ENCODE measurements at regions not wholly inside any gene's neighbourhood (a gene's known extent, or its start where the extent isn't known, plus 50 kb on each side); places are given as distances from the start of the nearest gene placed in this dataset.

GRCh38 chr11:15390857-15391256, 276.1 kb downstream of the INSC start:
- Histone ChIP-seq H3K9ac (ENCODE audit: low read depth, low read length) (no peak overlapping the region), H3K27me3 (ENCODE audit: control insufficient read depth, insufficient read depth, low read length) (no peaks in the 10 kb centered on the region), H3K36me3 (ENCODE audit: control insufficient read depth, insufficient read depth, low read length) (no peaks in the 10 kb centered on the region), H3K4me3 (ENCODE audit: low read depth, low read length) (no peak overlapping the region), H3K4me1 (ENCODE audit: control insufficient read depth, insufficient read depth, low read length) (no peaks in the 10 kb centered on the region), H3K9me3 (ENCODE audit: control insufficient read depth, insufficient read depth, low read length) (no peaks in the 10 kb centered on the region)

- Histone ChIP-seq H3K4me3 (ENCODE audit: low read depth, low read length) (no peak overlapping the region), H3K9me3 (ENCODE audit: control insufficient read depth, insufficient read depth, low read length) (no peaks in the 10 kb centered on the region), H3K4me1 (ENCODE audit: control insufficient read depth, insufficient read depth, low read length) (no peaks in the 10 kb centered on the region), H3K27me3 (ENCODE audit: control insufficient read depth, insufficient read depth, low read length) (no peaks in the 10 kb centered on the region), H3K9ac (ENCODE audit: low read depth, low read length) (no peak overlapping the region), H3K36me3 (ENCODE audit: control insufficient read depth, insufficient read depth, low read length) (no peaks in the 10 kb centered on the region)
Observed at GRCh38 chr11:15396778-15397177, 282.1 kb downstream of the INSC start.

- Histone ChIP-seq H3K9me3 (ENCODE audit: control insufficient read depth, insufficient read depth, low read length) (no peaks in the 10 kb centered on the region), H3K4me1 (ENCODE audit: control insufficient read depth, insufficient read depth, low read length) (no peaks in the 10 kb centered on the region), H3K9ac (ENCODE audit: low read depth, low read length) (no peak overlapping the region), H3K4me3 (ENCODE audit: low read depth, low read length) (no peak overlapping the region), H3K27me3 (ENCODE audit: control insufficient read depth, insufficient read depth, low read length) (no peaks in the 10 kb centered on the region), H3K36me3 (ENCODE audit: control insufficient read depth, insufficient read depth, low read length) (no peaks in the 10 kb centered on the region)
Observed at GRCh38 chr11:15406851-15407351, 292.2 kb downstream of the INSC start.

GRCh38 chr11:15412054-15412453, 297.3 kb downstream of the INSC start:
- Histone ChIP-seq H3K9me3 (ENCODE audit: control insufficient read depth, insufficient read depth, low read length) (no peaks in the 10 kb centered on the region), H3K4me3 (ENCODE audit: low read depth, low read length) (no peak overlapping the region), H3K27me3 (ENCODE audit: control insufficient read depth, insufficient read depth, low read length) (no peaks in the 10 kb centered on the region), H3K4me1 (ENCODE audit: control insufficient read depth, insufficient read depth, low read length) (no peaks in the 10 kb centered on the region), H3K36me3 (ENCODE audit: control insufficient read depth, insufficient read depth, low read length) (no peaks in the 10 kb centered on the region), H3K9ac (ENCODE audit: low read depth, low read length) (no peak overlapping the region)

- no peaks in the 10 kb centered on the region for H3K9me3 ChIP-seq (ENCODE audit: control insufficient read depth, insufficient read depth, low read length)
- H3K36me3 ChIP-seq (ENCODE audit: control insufficient read depth, insufficient read depth, low read length) = no peaks in the 10 kb centered on the region
- no peaks in the 10 kb centered on the region for H3K27me3 ChIP-seq (ENCODE audit: control insufficient read depth, insufficient read depth, low read length)
- H3K9ac ChIP-seq (ENCODE audit: low read depth, low read length) = no peak overlapping the region
- H3K4me1 ChIP-seq (ENCODE audit: control insufficient read depth, insufficient read depth, low read length) = peaks cover 2% of the 10 kb centered on the region
- H3K4me3 ChIP-seq (ENCODE audit: low read depth, low read length) = no peak overlapping the region
Observed at GRCh38 chr11:15418921-15419320, 304.2 kb downstream of the INSC start.

- H3K4me1 ChIP-seq (ENCODE audit: control insufficient read depth, insufficient read depth, low read length) = peaks cover 2% of the 10 kb centered on the region
- no peaks in the 10 kb centered on the region for H3K27me3 ChIP-seq (ENCODE audit: control insufficient read depth, insufficient read depth, low read length)
- no peaks in the 10 kb centered on the region for H3K9me3 ChIP-seq (ENCODE audit: control insufficient read depth, insufficient read depth, low read length)
- no peak overlapping the region for H3K9ac ChIP-seq (ENCODE audit: low read depth, low read length)
- no peaks in the 10 kb centered on the region for H3K36me3 ChIP-seq (ENCODE audit: control insufficient read depth, insufficient read depth, low read length)
- H3K4me3 ChIP-seq (ENCODE audit: low read depth, low read length) = no peak overlapping the region
Observed at GRCh38 chr11:15419696-15420095, 305.0 kb downstream of the INSC start.

DNA sequence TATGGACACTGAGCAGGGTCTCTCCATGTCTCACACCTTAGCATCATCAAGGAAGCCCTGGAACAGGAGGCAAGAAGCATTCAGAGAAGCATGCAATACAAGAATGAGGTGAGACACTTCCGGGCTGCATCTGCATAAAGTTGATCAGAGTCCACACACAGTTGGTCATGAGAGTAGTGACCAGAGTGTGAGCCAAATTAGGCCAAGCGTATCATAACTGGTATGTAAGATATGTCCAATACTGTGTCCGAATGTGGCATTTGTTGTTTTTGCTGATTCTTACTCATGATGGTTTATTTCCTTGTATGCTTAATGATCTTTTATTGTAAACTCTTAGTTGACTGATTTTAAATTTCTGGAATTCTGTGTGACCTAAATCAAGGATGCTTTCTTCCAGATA, 315.7 kb downstream of the INSC start:
- Histone ChIP-seq H3K4me3 (ENCODE audit: low read depth, low read length) (no peak overlapping the region), H3K9me3 (ENCODE audit: control insufficient read depth, insufficient read depth, low read length) (no peaks in the 10 kb centered on the region)

DNA sequence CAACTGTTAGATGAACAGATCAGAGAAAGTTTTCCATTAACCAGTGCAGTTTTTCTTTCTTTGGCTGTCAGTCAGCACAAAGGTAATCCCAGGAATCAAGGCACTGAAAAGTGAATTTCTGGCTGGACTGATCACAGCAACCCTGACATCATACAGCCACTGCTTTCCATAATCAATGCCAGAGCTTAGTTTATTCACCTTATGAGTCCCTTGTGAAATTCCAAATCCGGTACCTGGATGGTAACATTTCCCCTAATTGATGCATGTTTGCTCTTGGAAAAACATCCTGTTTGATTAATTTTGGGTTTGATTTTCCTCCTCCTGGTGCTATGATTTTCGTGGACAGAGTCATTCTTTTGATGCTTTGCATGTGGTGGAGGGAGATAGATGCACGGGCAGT, 319.8 kb downstream of the INSC start:
- no peak overlapping the region for H3K9ac ChIP-seq (ENCODE audit: low read depth, low read length)
- H3K4me3 ChIP-seq (ENCODE audit: low read depth, low read length) = no peak overlapping the region
- no peaks in the 10 kb centered on the region for H3K36me3 ChIP-seq (ENCODE audit: control insufficient read depth, insufficient read depth, low read length)
- no peaks in the 10 kb centered on the region for H3K9me3 ChIP-seq (ENCODE audit: control insufficient read depth, insufficient read depth, low read length)
- no peaks in the 10 kb centered on the region for H3K27me3 ChIP-seq (ENCODE audit: control insufficient read depth, insufficient read depth, low read length)
- no peaks in the 10 kb centered on the region for H3K4me1 ChIP-seq (ENCODE audit: control insufficient read depth, insufficient read depth, low read length)

More for the DNA sequence above, 315.7 kb downstream of the INSC start:
- Histone ChIP-seq H3K4me1 (ENCODE audit: control insufficient read depth, insufficient read depth, low read length) (no peaks in the 10 kb centered on the region), H3K27me3 (ENCODE audit: control insufficient read depth, insufficient read depth, low read length) (no peaks in the 10 kb centered on the region), H3K9ac (ENCODE audit: low read depth, low read length) (no peak overlapping the region), H3K36me3 (ENCODE audit: control insufficient read depth, insufficient read depth, low read length) (no peaks in the 10 kb centered on the region)

- Histone ChIP-seq H3K36me3 (ENCODE audit: control insufficient read depth, insufficient read depth, low read length) (no peaks in the 10 kb centered on the region), H3K9ac (ENCODE audit: low read depth, low read length) (no peak overlapping the region), H3K27me3 (ENCODE audit: control insufficient read depth, insufficient read depth, low read length) (no peaks in the 10 kb centered on the region), H3K4me3 (ENCODE audit: low read depth, low read length) (no peak overlapping the region), H3K9me3 (ENCODE audit: control insufficient read depth, insufficient read depth, low read length) (no peaks in the 10 kb centered on the region), H3K4me1 (ENCODE audit: control insufficient read depth, insufficient read depth, low read length) (no peaks in the 10 kb centered on the region)
Observed at GRCh38 chr11:15446315-15446714, 331.6 kb downstream of the INSC start.

DNA sequence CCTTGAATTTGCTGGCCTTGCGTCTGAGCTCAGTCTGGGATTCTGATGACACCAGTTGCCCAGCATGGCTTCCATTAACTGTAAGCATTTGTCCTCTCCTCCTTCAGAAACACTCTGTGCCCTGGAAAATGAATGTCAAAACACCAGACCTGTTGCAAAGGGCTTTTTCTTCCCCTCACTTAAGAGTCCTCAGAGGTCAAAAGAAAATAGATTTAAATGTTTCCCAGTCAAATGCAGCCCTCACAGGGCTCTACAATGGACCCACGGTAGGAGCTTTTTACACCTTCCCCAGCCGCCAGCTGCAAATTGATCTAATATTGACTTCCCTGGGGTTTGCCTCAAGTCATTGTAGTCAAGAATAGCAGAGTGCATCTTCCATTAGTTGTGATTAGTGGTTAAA, 332.2 kb downstream of the INSC start:
- no peak overlapping the region for H3K4me3 ChIP-seq (ENCODE audit: low read depth, low read length)
- no peaks in the 10 kb centered on the region for H3K4me1 ChIP-seq (ENCODE audit: control insufficient read depth, insufficient read depth, low read length)
- no peaks in the 10 kb centered on the region for H3K9me3 ChIP-seq (ENCODE audit: control insufficient read depth, insufficient read depth, low read length)
- no peak overlapping the region for H3K9ac ChIP-seq (ENCODE audit: low read depth, low read length)
- H3K36me3 ChIP-seq (ENCODE audit: control insufficient read depth, insufficient read depth, low read length) = no peaks in the 10 kb centered on the region
- no peaks in the 10 kb centered on the region for H3K27me3 ChIP-seq (ENCODE audit: control insufficient read depth, insufficient read depth, low read length)

DNA sequence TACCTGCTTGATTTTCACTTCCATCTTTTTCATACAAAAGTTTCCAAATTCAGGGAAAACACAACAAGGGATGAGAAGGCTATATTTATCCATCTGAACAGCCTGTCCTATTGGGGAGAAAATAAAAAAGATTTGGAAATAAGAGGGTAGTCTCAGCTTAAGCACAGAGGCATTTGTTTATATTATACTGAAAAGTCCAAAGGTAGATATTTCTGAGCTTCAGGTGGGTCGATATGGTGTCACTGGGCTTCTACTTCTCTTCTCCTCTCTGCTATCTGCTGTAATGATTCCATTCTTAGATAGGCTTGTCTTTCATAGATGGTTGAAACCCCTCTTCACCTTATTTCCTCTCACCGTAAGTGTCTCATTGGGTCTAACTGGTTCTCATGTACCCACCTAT, 337.0 kb downstream of the INSC start:
- H3K4me1 ChIP-seq (ENCODE audit: control insufficient read depth, insufficient read depth, low read length) = no peaks in the 10 kb centered on the region
- no peaks in the 10 kb centered on the region for H3K9me3 ChIP-seq (ENCODE audit: control insufficient read depth, insufficient read depth, low read length)
- H3K9ac ChIP-seq (ENCODE audit: low read depth, low read length) = no peak overlapping the region
- H3K36me3 ChIP-seq (ENCODE audit: control insufficient read depth, insufficient read depth, low read length) = no peaks in the 10 kb centered on the region
- H3K27me3 ChIP-seq (ENCODE audit: control insufficient read depth, insufficient read depth, low read length) = no peaks in the 10 kb centered on the region
- H3K4me3 ChIP-seq (ENCODE audit: low read depth, low read length) = no peak overlapping the region

DNA sequence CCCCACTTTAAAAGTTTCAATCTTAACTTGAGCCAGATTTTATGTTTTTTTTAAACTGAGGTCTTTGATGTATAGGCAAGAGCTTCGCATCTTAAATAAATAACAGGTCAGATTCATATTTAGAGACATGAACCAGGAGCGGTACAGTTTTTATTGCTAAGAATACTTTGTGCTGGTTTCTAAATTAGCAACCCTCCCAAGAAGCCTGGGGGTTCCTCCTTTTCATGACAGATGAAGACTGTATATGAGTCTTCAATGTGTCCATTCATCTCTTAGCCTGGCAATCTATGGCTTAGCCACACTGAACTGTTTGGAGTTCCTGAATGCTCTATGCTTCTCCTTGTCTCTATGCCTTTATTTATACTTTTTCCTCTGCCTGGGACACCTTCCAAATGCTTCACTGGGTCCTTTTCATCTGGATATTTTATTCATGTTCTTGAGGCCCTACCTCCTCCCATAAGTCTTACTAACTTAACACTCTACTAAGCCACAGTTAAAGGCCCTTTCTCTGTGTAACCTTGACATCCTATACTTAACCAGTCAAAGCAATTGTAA, 338.6 kb downstream of the INSC start:
- no peaks in the 10 kb centered on the region for H3K36me3 ChIP-seq (ENCODE audit: control insufficient read depth, insufficient read depth, low read length)
- no peaks in the 10 kb centered on the region for H3K4me1 ChIP-seq (ENCODE audit: control insufficient read depth, insufficient read depth, low read length)
- no peak overlapping the region for H3K4me3 ChIP-seq (ENCODE audit: low read depth, low read length)
- no peak overlapping the region for H3K9ac ChIP-seq (ENCODE audit: low read depth, low read length)
- H3K9me3 ChIP-seq (ENCODE audit: control insufficient read depth, insufficient read depth, low read length) = no peaks in the 10 kb centered on the region
- H3K27me3 ChIP-seq (ENCODE audit: control insufficient read depth, insufficient read depth, low read length) = no peaks in the 10 kb centered on the region

All from iPS-15b (cell line).